Naive thymus-derived CD4-positive, alpha-beta T cell (primary cell): ENCODE measurements at regions not wholly inside any gene's neighbourhood (a gene's known extent, or its start where the extent isn't known, plus 50 kb on each side); places are given as distances from the start of the nearest gene placed in this dataset.

Experiments used
- ATAC-seq: fragments of 150-1000 bp; cut with Tn5 transposase; 2 replicates; pipeline ENCODE4 v1.10.0; 2021; ENCODE audit warnings: mild to moderate bottlenecking, moderate library complexity
- CTCF ChIA-PET: fragments of 350-600 bp; sonication (Branson Sonifier 250); formaldehyde crosslinking; loops from one replicate; lab custom pipeline; 2021; ENCODE audit warnings: antibody characterized with exemption; lab: Charles Lee
- POLR2A ChIA-PET: fragments of 350-600 bp; sonication (Branson Sonifier 250); formaldehyde crosslinking; loops from one replicate; lab custom pipeline; 2021; ENCODE audit warnings: antibody characterized with exemption, inconsistent platforms; lab: Charles Lee
- DNase-seq, 9 donors: peaks; one replicate each; pipeline versions ENCODE4 v3.0.0 to v3.0.0-alpha.2; 2020 to 2022; ENCODE audit warnings: mixed read lengths in 1 of 9
- H3K27ac ChIP-seq: one replicate; pipeline ENCODE4 v1.7.0; 2013; ENCODE audit warnings: mild to moderate bottlenecking, low read depth, low read length, moderate library complexity
- H3K27me3 ChIP-seq, 2 donors: one replicate each; pipeline ENCODE4 v1.7.0; 2013; ENCODE audit warnings: low read length in 2 of 2, mild to moderate bottlenecking in 2 of 2, moderate library complexity in 2 of 2; ENCODE audit not compliant: control insufficient read depth in 2 of 2, insufficient read depth in 2 of 2
- H3K36me3 ChIP-seq, 3 experiments: 1 replicate in 2 of 3; 2 replicates in 1 of 3; pipeline ENCODE4 v1.7.0; 2013; ENCODE audit warnings: low read length in 3 of 3, mild to moderate bottlenecking in 3 of 3, moderate library complexity in 1 of 3; ENCODE audit not compliant: insufficient read depth in 3 of 3, control insufficient read depth in 2 of 3
- H3K4me1 ChIP-seq, 2 donors: one replicate each; pipeline ENCODE4 v1.7.0; 2013; ENCODE audit warnings: low read length in 2 of 2, mild to moderate bottlenecking in 2 of 2, moderate library complexity in 1 of 2; ENCODE audit not compliant: control insufficient read depth in 2 of 2, insufficient read depth in 2 of 2
- H3K4me3 ChIP-seq: 2 replicates; pipeline ENCODE4 v1.7.0; 2013; ENCODE audit warnings: mild to moderate bottlenecking, low read length
- H3K9me3 ChIP-seq, 3 experiments: 1 replicate in 2 of 3; 2 replicates in 1 of 3; pipeline ENCODE4 v1.7.0; 2013; ENCODE audit warnings: low read length in 3 of 3; ENCODE audit not compliant: control insufficient read depth in 2 of 3
- H3K27ac Mint-ChIP-seq, 9 donors: one replicate each; pipeline ENCODE4 v1.8.0; 2020 to 2022; ENCODE audit warnings: mixed read lengths in 9 of 9, mild to moderate bottlenecking in 8 of 9, moderate library complexity in 5 of 9, inconsistent platforms in 2 of 9
- H3K27me3 Mint-ChIP-seq, 5 donors: one replicate each; pipeline ENCODE4 v1.8.0; 2021 to 2022; ENCODE audit warnings: mixed read lengths in 5 of 5, mild to moderate bottlenecking in 1 of 5
- H3K36me3 Mint-ChIP-seq, 5 donors: one replicate each; pipeline ENCODE4 v1.8.0; 2020 to 2022; ENCODE audit warnings: mixed read lengths in 5 of 5, mild to moderate bottlenecking in 3 of 5, inconsistent platforms in 1 of 5
- H3K4me1 Mint-ChIP-seq, 7 donors: one replicate each; pipeline ENCODE4 v1.8.0; 2020 to 2022; ENCODE audit warnings: mixed read lengths in 7 of 7, mild to moderate bottlenecking in 3 of 7, inconsistent platforms in 1 of 7
- H3K4me3 Mint-ChIP-seq, 10 donors: one replicate each; pipeline ENCODE4 v1.8.0; 2020 to 2022; ENCODE audit warnings: mild to moderate bottlenecking in 10 of 10, mixed read lengths in 10 of 10, moderate library complexity in 6 of 10, inconsistent platforms in 2 of 10
- H3K9me3 Mint-ChIP-seq, 11 donors: one replicate each; pipeline ENCODE4 v1.8.0; 2020 to 2022; ENCODE audit warnings: mixed read lengths in 11 of 11, mild to moderate bottlenecking in 4 of 11, inconsistent platforms in 1 of 11, moderate library complexity in 1 of 11
- intact Hi-C, 2 donors: fragments of 100-400 bp; cut with micrococcal nuclease; formaldehyde crosslinking; loops; one replicate each; pipeline ENCODE4 v1.15.1; 2023

DNA sequence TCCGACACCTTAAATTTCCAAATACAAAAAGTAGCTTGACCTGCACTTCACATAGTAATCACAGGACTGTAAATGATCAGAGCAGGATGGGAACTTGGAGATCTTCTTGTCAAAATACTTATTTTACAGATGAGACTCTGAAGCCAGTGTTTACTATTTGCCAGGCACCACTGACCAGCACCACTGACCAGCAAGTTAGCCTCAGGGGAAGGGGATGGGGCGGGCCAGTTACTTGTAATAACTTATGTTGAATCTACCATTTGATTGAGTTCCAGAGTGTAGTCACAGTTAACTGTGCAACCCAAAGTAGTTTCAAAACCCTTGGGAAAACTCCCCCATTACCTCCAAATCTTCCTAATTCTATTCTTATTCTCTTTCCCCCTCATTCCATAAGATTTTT is 278.4 kb downstream of the PCNX1 start:
- Mint-ChIP-seq H3K27ac (no peak overlapping the region), H3K9me3 (peaks cover 0 to 5% (median 2%) of the 10 kb centered on the region in 11 donors), H3K4me1 (peaks cover 0 to 2% (median 0%) of the 10 kb centered on the region in 7 donors), H3K4me3 (no peak overlapping the region), H3K27me3 (peaks cover 5 to 31% (median 11%) of the 10 kb centered on the region in 5 donors), H3K36me3 (peaks cover 0 to 3% (median 0%) of the 10 kb centered on the region in 5 donors)
- Histone ChIP-seq H3K4me1 (no peaks in the 10 kb centered on the region), H3K36me3 (no peaks in the 10 kb centered on the region), H3K4me3 (no peak overlapping the region), H3K27ac (no peak overlapping the region), H3K27me3 (no peaks in the 10 kb centered on the region), H3K9me3 (no peaks in the 10 kb centered on the region)
- CTCF ChIA-PET, result no interaction called here
- no peak for DNase-seq
- intact Hi-C loops, result no loop called here
- no peak for ATAC-seq
- POLR2A ChIA-PET, result no interaction called here

DNA sequence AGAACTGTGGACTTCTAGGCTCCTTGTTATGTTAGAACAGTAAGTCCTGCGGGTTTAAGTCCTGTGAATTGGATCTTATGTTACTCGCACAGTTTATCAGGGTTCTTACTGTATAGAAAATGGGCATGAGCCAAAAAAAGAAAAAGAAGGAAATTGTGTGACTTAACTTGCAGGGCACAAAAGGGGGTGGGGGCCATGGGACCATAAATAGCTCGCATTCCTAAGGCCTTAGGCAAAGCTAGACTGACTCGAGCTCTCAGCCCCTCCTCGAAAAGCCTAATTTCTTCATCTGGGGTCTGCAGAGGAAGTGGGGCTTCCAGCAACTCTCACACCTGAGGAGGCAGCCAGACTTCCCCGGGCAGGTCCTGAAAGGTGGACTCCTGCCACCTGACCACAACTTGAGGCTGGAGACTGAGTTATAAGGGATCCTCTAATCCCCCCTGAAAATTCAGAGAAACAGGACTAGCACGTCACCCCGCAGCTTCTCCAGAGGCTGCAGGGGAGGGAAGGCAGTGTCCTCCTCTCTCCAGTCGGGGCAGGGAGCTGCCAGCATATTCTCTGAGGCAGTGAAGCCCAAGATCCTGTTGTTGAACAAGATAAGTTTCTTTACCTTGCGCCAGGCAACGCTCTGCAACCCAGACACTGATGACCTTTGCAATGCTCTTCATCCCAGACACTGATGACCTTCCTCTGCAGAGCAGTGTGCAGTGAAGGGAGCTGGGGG is 280.5 kb downstream of the PCNX1 start:
- Mint-ChIP-seq H3K4me1 (peaks cover 0 to 4% (median 0%) of the 10 kb centered on the region in 7 donors), H3K27me3 (peaks cover 5 to 37% (median 9%) of the 10 kb centered on the region in 5 donors), H3K36me3 (peaks cover 0 to 3% (median 0%) of the 10 kb centered on the region in 5 donors), H3K9me3 (peaks cover 0 to 5% (median 3%) of the 10 kb centered on the region in 11 donors), H3K27ac (no peak overlapping the region), H3K4me3 (no peak overlapping the region)
- Histone ChIP-seq H3K27ac (no peak overlapping the region), H3K4me3 (no peak overlapping the region), H3K27me3 (no peaks in the 10 kb centered on the region), H3K36me3 (no peaks in the 10 kb centered on the region), H3K4me1 (no peaks in the 10 kb centered on the region), H3K9me3 (no peaks in the 10 kb centered on the region)
- no peak for DNase-seq
- ChIA-PET CTCF (no interaction called here), POLR2A (no interaction called here)
- intact Hi-C loops, result no loop called here
- no peak for ATAC-seq

DNA sequence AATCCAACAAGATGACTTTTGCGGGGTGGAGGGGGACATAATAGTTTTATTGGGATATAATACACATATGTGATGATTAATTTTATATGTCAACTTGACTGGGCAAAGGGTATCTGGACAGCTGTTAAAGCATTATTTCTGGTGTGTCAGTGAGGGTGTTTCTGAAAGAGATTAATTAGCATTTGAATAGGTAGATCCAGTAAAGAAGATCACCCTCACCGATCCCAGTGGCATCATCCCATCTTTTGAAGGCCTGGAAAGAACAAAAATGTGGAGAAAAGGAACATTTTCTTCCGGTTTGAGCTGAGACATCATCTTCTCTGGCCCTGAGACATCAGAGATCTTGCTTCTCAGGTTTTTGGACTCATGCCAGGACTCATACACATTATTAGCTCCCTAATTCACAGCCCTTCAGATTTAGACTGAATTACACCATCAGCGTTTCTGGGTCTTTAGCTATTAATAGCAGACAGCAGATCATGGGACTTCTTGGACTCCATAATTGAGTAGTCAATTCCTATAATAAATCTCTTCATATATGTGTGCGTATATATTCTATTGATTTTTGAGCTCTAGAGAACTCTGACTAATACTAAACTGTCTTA is 283.6 kb downstream of the PCNX1 start:
- H3K9me3 Mint-ChIP-seq, result peaks cover 0 to 8% (median 3%) of the 10 kb centered on the region in 11 donors
- no peak overlapping the region for H3K4me3 Mint-ChIP-seq
- H3K4me1 Mint-ChIP-seq, result peaks cover 0 to 2% (median 0%) of the 10 kb centered on the region in 7 donors
- DNase-seq (no peak), ATAC-seq (no peak)
- Histone ChIP-seq H3K27ac (no peak overlapping the region), H3K4me1 (no peaks in the 10 kb centered on the region), H3K9me3 (no peaks in the 10 kb centered on the region), H3K27me3 (no peaks in the 10 kb centered on the region), H3K4me3 (no peak overlapping the region), H3K36me3 (no peaks in the 10 kb centered on the region)
- intact Hi-C loops, result no loop called here
- POLR2A ChIA-PET, result no interaction called here
- H3K27me3 Mint-ChIP-seq, result peaks cover 5 to 39% (median 9%) of the 10 kb centered on the region in 5 donors
- CTCF ChIA-PET, result interaction anchor here (0.7 kb wide), 1 partner anchor 438 kb away, joined by 3 read pairs; no protein-coding TSS in a partner anchor
- no peak overlapping the region for H3K27ac Mint-ChIP-seq
- peaks cover 0 to 3% (median 0%) of the 10 kb centered on the region in 5 donors for H3K36me3 Mint-ChIP-seq

DNA sequence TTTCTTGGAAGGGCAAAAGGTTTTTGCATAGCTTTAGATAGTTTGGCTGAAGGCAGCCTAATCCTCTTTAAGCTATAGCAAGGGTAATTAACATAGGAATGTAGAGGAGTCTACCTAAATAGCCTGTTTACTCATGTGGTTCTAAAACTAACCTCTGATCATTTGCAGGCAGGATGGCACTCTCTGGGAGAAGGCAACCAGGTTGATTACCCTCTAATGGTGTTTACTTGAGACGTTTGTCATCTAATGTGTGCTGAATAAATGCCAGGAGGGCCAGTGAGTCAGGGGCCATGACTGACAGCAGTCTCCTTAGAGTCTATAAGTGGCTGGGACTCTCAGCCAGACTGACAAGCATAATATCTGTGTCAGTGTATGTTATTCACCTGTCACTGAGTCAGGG is 286.4 kb downstream of the PCNX1 start:
- peaks cover 0 to 8% (median 0%) of the 10 kb centered on the region in 11 donors for H3K9me3 Mint-ChIP-seq
- H3K4me3 ChIP-seq, result no peak overlapping the region
- intact Hi-C loops, result no loop called here
- H3K9me3 ChIP-seq, result no peaks in the 10 kb centered on the region
- peaks cover 4 to 28% (median 5%) of the 10 kb centered on the region in 5 donors for H3K27me3 Mint-ChIP-seq
- DNase-seq (no peak), ATAC-seq (no peak)
- CTCF ChIA-PET, result no interaction called here
- H3K4me1 Mint-ChIP-seq, result peaks cover 0 to 2% (median 0%) of the 10 kb centered on the region in 7 donors
- no peaks in the 10 kb centered on the region for H3K36me3 Mint-ChIP-seq
- POLR2A ChIA-PET, result no interaction called here
- H3K27ac ChIP-seq, result no peak overlapping the region
- H3K4me1 ChIP-seq, result no peaks in the 10 kb centered on the region
- no peaks in the 10 kb centered on the region for H3K27me3 ChIP-seq
- no peak overlapping the region for H3K27ac Mint-ChIP-seq
- H3K4me3 Mint-ChIP-seq, result no peak overlapping the region
- H3K36me3 ChIP-seq, result no peaks in the 10 kb centered on the region

DNA sequence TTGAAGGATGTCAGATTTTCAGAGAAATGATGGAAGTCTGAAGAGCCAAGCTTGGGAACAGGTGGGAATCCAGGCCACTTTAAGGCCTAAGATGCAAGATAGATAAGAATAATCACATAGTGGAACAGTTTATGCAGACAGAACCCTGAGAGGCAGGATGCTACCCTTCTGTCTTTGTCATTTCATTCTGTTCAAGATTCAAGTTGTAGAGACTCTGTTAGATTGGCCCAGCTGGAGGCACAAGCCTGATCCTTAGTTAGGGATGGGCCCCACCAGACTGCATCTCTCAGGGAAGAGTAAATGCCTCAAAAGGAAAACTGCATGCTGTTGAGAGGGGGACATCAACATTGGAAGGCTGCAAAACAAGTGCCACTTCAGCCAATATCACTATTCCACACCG is 287.0 kb downstream of the PCNX1 start:
- H3K36me3 Mint-ChIP-seq, result no peaks in the 10 kb centered on the region
- ChIA-PET CTCF (no interaction called here), POLR2A (no interaction called here)
- H3K9me3 Mint-ChIP-seq, result peaks cover 0 to 8% (median 0%) of the 10 kb centered on the region in 11 donors
- H3K9me3 ChIP-seq, result no peaks in the 10 kb centered on the region
- no peak overlapping the region for H3K27ac Mint-ChIP-seq
- peaks cover 4 to 27% (median 5%) of the 10 kb centered on the region in 5 donors for H3K27me3 Mint-ChIP-seq
- ATAC-seq (no peak), DNase-seq (no peak)
- H3K4me1 ChIP-seq, result no peaks in the 10 kb centered on the region
- no peak overlapping the region for H3K27ac ChIP-seq
- H3K4me3 ChIP-seq, result no peak overlapping the region
- intact Hi-C loops, result no loop called here
- no peaks in the 10 kb centered on the region for H3K36me3 ChIP-seq
- no peak overlapping the region for H3K4me3 Mint-ChIP-seq
- H3K27me3 ChIP-seq, result no peaks in the 10 kb centered on the region
- H3K4me1 Mint-ChIP-seq, result peaks cover 0 to 2% (median 0%) of the 10 kb centered on the region in 7 donors

DNA sequence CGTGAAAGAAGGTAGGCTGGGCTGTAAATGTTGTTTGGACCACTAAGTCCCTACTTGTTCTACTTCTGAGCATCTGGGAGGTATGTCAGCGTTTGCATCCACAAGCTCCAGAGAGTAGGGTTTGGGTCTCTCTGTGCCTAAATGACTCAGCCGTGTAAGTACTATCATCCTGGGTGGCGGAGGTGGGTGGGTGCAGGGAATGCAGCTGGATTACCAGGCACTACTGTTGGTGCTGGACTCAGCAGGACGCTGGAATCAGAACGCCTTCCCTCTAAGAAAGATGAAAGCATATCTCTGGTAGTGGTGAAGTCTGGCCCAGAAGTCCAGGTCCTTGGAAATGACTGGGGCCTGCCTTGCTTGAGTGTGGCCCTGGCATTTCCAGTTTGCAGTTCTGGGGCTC is 289.7 kb downstream of the PCNX1 start:
- POLR2A ChIA-PET, result no interaction called here
- DNase-seq (no peak), ATAC-seq (no peak)
- H3K4me1 ChIP-seq, result no peaks in the 10 kb centered on the region
- Mint-ChIP-seq H3K4me3 (no peak overlapping the region), H3K36me3 (no peaks in the 10 kb centered on the region), H3K9me3 (peaks cover 0 to 6% (median 0%) of the 10 kb centered on the region in 11 donors), H3K4me1 (peaks cover 0 to 2% (median 0%) of the 10 kb centered on the region in 7 donors), H3K27me3 (peaks cover 0 to 10% (median 2%) of the 10 kb centered on the region in 5 donors), H3K27ac (no peak overlapping the region)
- CTCF ChIA-PET, result no interaction called here
- no peaks in the 10 kb centered on the region for H3K27me3 ChIP-seq
- no peak overlapping the region for H3K4me3 ChIP-seq
- no peaks in the 10 kb centered on the region for H3K9me3 ChIP-seq
- H3K36me3 ChIP-seq, result no peaks in the 10 kb centered on the region
- H3K27ac ChIP-seq, result no peak overlapping the region
- intact Hi-C loops, result no loop called here
